A549 (cell line): ENCODE measurements at regions not wholly inside any gene's neighbourhood (a gene's known extent, or its start where the extent isn't known, plus 50 kb on each side); places are given as distances from the start of the nearest gene placed in this dataset.
"Not testable (repeated sequence)": the region's sequence is repeated elsewhere in the genome, so short reads cannot be mapped to it uniquely, and the experiment has no call there.

Source experiments
- ATAC-seq, 2 experiments: fragments of 200-7000 bp in 1 of 2; fragments of >200 bp in 1 of 2; cut with Nextera tagmentation in 1 of 2; cut with Tn5 transposase in 1 of 2; 3 replicates each; pipeline versions ENCODE4 v1.8.0 to v1.9.1; 2018 to 2020; ENCODE audit warnings: mild to moderate bottlenecking in 1 of 2, moderate library complexity in 1 of 2
- CTCF ChIA-PET: fragments of 300-600 bp; sonication (Branson Sonifier 250); formaldehyde crosslinking; extraction: SDS; loops from one replicate; lab custom pipeline; 2021; ENCODE audit warnings: antibody characterized with exemption, inconsistent platforms; lab: Yijun Ruan, JAX
- POLR2A ChIA-PET: fragments of 350-600 bp; formaldehyde crosslinking; extraction: SDS; loops from one replicate; lab custom pipeline; 2021; ENCODE audit warnings: antibody characterized with exemption, inconsistent platforms; lab: Yijun Ruan, JAX
- DNase-seq, 2 experiments: peaks; one replicate each; pipeline versions ENCODE4 v3.0.0 to v3.0.0-alpha.2; 2011 to 2016; ENCODE audit warnings: low read depth in 1 of 2, low spot score in 1 of 2
- FAIRE-seq: peaks from 2 replicates; lab custom pipeline; 2011; peaks lifted over from hg19 to GRCh38; lab: Jason Lieb, UNC
- H3K27ac ChIP-seq, 2 experiments: fragments of >200 bp; sonication (Bioruptor Twin); formaldehyde crosslinking; 3 replicates each; pipeline ENCODE4 v1.5.1; 2016 to 2017
- H3K4me1 ChIP-seq: fragments of >200 bp; sonication (Bioruptor Twin); formaldehyde crosslinking; 3 replicates; pipeline ENCODE4 v1.6.1; 2016
- H3K4me2 ChIP-seq: fragments of >200 bp; sonication (Bioruptor Twin); formaldehyde crosslinking; 3 replicates; pipeline ENCODE4 v1.6.1; 2016
- H3K4me3 ChIP-seq: fragments of >200 bp; sonication (Bioruptor Twin); formaldehyde crosslinking; 3 replicates; pipeline ENCODE4 v1.5.1; 2016
- H3K9me3 ChIP-seq: fragments of >200 bp; sonication (Bioruptor Twin); formaldehyde crosslinking; 3 replicates; pipeline ENCODE4 v1.6.1; 2016
- CTCF ChIP-seq: fragments of >200 bp; sonication (Bioruptor Twin); formaldehyde crosslinking; IDR thresholded peaks from 3 replicates; pipeline ENCODE4 v1.5.1; 2016
- RAD21 ChIP-seq, 2 experiments: fragments of >200 bp in 1 of 2; sonication (Bioruptor Twin) in 1 of 2; formaldehyde crosslinking in 1 of 2; IDR thresholded peaks in 1 of 2; conservative IDR thresholded peaks in 1 of 2; 2 replicates in 1 of 2; 3 replicates in 1 of 2; pipeline ENCODE4 v1.6.1; 2012 to 2018; ENCODE audit warnings: inconsistent platforms in 1 of 2
- SMC3 ChIP-seq: fragments of >200 bp; sonication (Bioruptor Twin); formaldehyde crosslinking; IDR thresholded peaks from 3 replicates; pipeline ENCODE4 v1.6.1; 2018; ENCODE audit warnings: inconsistent platforms
- WGBS: methylation state at CpG from one replicate; pipeline ENCODE4 v1.1.6; 2017; ENCODE audit errors: missing lambda C conversion rate; 5-methylcytosine and 5-hydroxymethylcytosine counted together

- H3K4me3 ChIP-seq, DNase-seq, H3K4me1 ChIP-seq, H3K4me2 ChIP-seq, H3K27ac ChIP-seq, ATAC-seq, H3K9me3 ChIP-seq, FAIRE-seq, POLR2A ChIA-PET: not testable (repeated sequence)
- 70% methylated on average over 4 of the region's 4 CpGs for WGBS
- CTCF ChIA-PET, result interaction anchor here (0.6 kb wide), 1 partner anchor 668 kb away, joined by 3 read pairs; no protein-coding TSS in a partner anchor
Measured at GRCh38 chr2:94576486-94576885, 294.7 kb upstream of the TEKT4 start.

- H3K27ac ChIP-seq, FAIRE-seq, H3K4me3 ChIP-seq, H3K4me1 ChIP-seq, ATAC-seq, H3K9me3 ChIP-seq, H3K4me2 ChIP-seq, POLR2A ChIA-PET: not testable (repeated sequence)
- peak in 1 of 2 experiments; percentile 19 for DNase-seq
- CTCF ChIA-PET, result interaction anchor here (0.6 kb wide), 1 partner anchor 667 kb away, joined by 3 read pairs; no protein-coding TSS in a partner anchor
- WGBS, result 6% methylated on average over 7 of the region's 10 CpGs
Measured at GRCh38 chr2:94577160-94577559, 294.1 kb upstream of the TEKT4 start.

- DNase-seq, FAIRE-seq, H3K27ac ChIP-seq, CTCF ChIA-PET, H3K4me3 ChIP-seq, ATAC-seq, H3K9me3 ChIP-seq, POLR2A ChIA-PET, H3K4me1 ChIP-seq, H3K4me2 ChIP-seq: not testable (repeated sequence)
- 82% methylated on average over 6 of the region's 6 CpGs for WGBS
Measured at GRCh38 chr2:94579221-94579620, 292.0 kb upstream of the TEKT4 start.

- H3K9me3 ChIP-seq, FAIRE-seq, ATAC-seq, H3K27ac ChIP-seq, CTCF ChIA-PET, DNase-seq, POLR2A ChIA-PET, H3K4me1 ChIP-seq, H3K4me2 ChIP-seq, H3K4me3 ChIP-seq: not testable (repeated sequence)
- WGBS, result 17% methylated on average over 8 of the region's 8 CpGs
Measured at GRCh38 chr2:94583081-94583723, 288.0 kb upstream of the TEKT4 start.

DNA sequence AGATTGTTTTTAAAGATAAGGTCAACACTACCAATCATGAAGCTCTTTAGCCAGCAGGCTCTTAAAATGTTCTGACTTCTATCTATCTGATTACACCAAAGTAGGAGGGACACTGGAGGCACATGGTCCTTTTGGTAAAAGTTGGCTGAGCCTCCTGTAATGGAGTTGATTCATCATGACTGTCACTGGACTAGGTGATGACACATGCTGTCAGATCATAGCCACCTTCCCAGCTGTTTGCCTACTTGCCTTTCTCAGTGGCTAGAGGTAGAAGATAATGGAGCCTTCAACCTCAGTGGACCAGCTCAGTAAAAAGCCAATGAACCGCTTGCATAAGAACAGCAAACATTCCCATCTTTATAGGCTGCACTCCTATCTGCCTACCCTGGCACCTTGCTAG lies 286.7 kb upstream of the TEKT4 start:
- 67% methylated on average over 1 of the region's 1 CpG for WGBS
- POLR2A ChIA-PET, DNase-seq, H3K4me3 ChIP-seq, H3K9me3 ChIP-seq, CTCF ChIA-PET, FAIRE-seq, H3K27ac ChIP-seq, ATAC-seq, H3K4me2 ChIP-seq, H3K4me1 ChIP-seq: not testable (repeated sequence)

- H3K4me1 ChIP-seq, CTCF ChIA-PET, H3K4me2 ChIP-seq, H3K9me3 ChIP-seq, H3K4me3 ChIP-seq, ATAC-seq, FAIRE-seq, POLR2A ChIA-PET, H3K27ac ChIP-seq: not testable (repeated sequence)
- DNase-seq, result peak; percentile 18 to 29
- WGBS, result 18% methylated on average over 13 of the region's 14 CpGs
- TF ChIP-seq SMC3, result peak; percentile 52
- TF ChIP-seq CTCF, result peak; percentile 36
- peak; percentile 63 for TF ChIP-seq RAD21 (conservative IDR thresholded peaks at IDR 0.05 in 1 of 2, IDR thresholded peaks at IDR 0.05 in 1 of 2)
Measured at GRCh38 chr2:94586032-94586982, 284.9 kb upstream of the TEKT4 start.

GRCh38 chr2:94587042-94587441 lies 284.2 kb upstream of the TEKT4 start:
- WGBS, result 67% methylated on average over 5 of the region's 9 CpGs
- POLR2A ChIA-PET, CTCF ChIA-PET: not testable (repeated sequence)

More at GRCh38 chr2:94587042-94587441, 284.2 kb upstream of the TEKT4 start:
- FAIRE-seq, H3K4me3 ChIP-seq, H3K9me3 ChIP-seq, DNase-seq, H3K4me1 ChIP-seq, H3K27ac ChIP-seq, H3K4me2 ChIP-seq, ATAC-seq: not testable (repeated sequence)
